ENCODE measurements at regions not wholly inside any gene's neighbourhood (a gene's known extent, or its start where the extent isn't known, plus 50 kb on each side); places are given as distances from the start of the nearest gene placed in this dataset.

- TF ChIP-seq GTF2E2 (tag; IDR thresholded peaks at IDR 0.05) (no peak), MYNN (IDR thresholded peaks at IDR 0.05) (peak; percentile 37; the same call in 1 of the 2 replicates), MYNN (CRISPR knock-in tag; IDR thresholded peaks at IDR 0.05) (no peak), SIN3B (IDR thresholded peaks at IDR 0.05; ENCODE audit: low read depth) (0 out of 2 replicates have a peak, but pooled peaks have one; percentile 16), NR2C1 (IDR thresholded peaks at IDR 0.05) (no peak), NR2C1 (tag; IDR thresholded peaks at IDR 0.05) (peak; percentile 12; the same call in 1 of the 2 replicates), ZBTB17 (CRISPR knock-in tag; IDR thresholded peaks at IDR 0.05) (no peak), ETV1 (tag; conservative IDR thresholded peaks at IDR 0.05; ENCODE audit: low read depth) (peak; percentile 82), ATF1 (CRISPR knock-in tag; IDR thresholded peaks at IDR 0.05) (no peak), ATF1 (tag; IDR thresholded peaks at IDR 0.05) (0 out of 2 replicates have a peak, but pooled peaks have one; percentile 11), SMARCE1 (IDR thresholded peaks at IDR 0.05) (no peak), ZNF780A (CRISPR knock-in tag; IDR thresholded peaks at IDR 0.05) (no peak), SMAD4 (CRISPR knock-in tag; conservative IDR thresholded peaks at IDR 0.05) (peak; percentile 82), MED1 (CRISPR knock-in tag; IDR thresholded peaks at IDR 0.05; ENCODE audit: borderline replicate concordance) (no peak), ZFP30 (CRISPR knock-in tag; IDR thresholded peaks at IDR 0.05; ENCODE audit: borderline replicate concordance) (no peak), NFRKB (IDR thresholded peaks at IDR 0.05; ENCODE audit: low read depth) (peak; percentile 92), TAF7 (tag; IDR thresholded peaks at IDR 0.05) (no peak), KDM1A (IDR thresholded peaks at IDR 0.05) (peak in 1 of 2 experiments; percentile 23; a peak in 1 of 4 replicates), FOXJ3 (CRISPR knock-in tag; IDR thresholded peaks at IDR 0.05) (no peak), ADNP (tag; IDR thresholded peaks at IDR 0.05) (no peak), SMARCC2 (IDR thresholded peaks at IDR 0.05; ENCODE audit: low read depth) (no peak), PCBP1 (IDR thresholded peaks at IDR 0.05; ENCODE audit: low read depth, low read length, poor library complexity, severe bottlenecking) (no peak), YY1 (IDR thresholded peaks at IDR 0.05; ENCODE audit: borderline replicate concordance in 1 of 3, control insufficient read depth in 1 of 3, extremely low read depth in 1 of 3, insufficient read depth in 3 of 3, insufficient read length in 1 of 3, insufficient replicate concordance in 2 of 3, low read depth in 1 of 3, low read length in 2 of 3) (peak in 1 of 3 experiments; percentile 58), MYBL2 (IDR thresholded peaks at IDR 0.05; ENCODE audit: low read depth) (no peak), MYBL2 (CRISPR knock-in tag; IDR thresholded peaks at IDR 0.05; ENCODE audit: borderline replicate concordance) (no peak), ATF7 (IDR thresholded peaks at IDR 0.05) (no peak), FOS (IDR thresholded peaks at IDR 0.05; ENCODE audit: extremely low read depth, insufficient read length) (no peak), CEBPZ (IDR thresholded peaks at IDR 0.05; ENCODE audit: borderline replicate concordance, low read depth, low read length) (no peak), GTF2A2 (tag; IDR thresholded peaks at IDR 0.05) (no peak), EWSR1 (IDR thresholded peaks at IDR 0.05; ENCODE audit: borderline replicate concordance, low read depth, partially characterized antibody) (no peak)
These were observed 58.3 kb upstream of the TFRC start (continued) for GRCh38 chr3:196140224-196140623.

All from K562 (cell line).